Left kidney (tissue), 1 donor: ENCODE measurements at regions not wholly inside any gene's neighbourhood (a gene's known extent, or its start where the extent isn't known, plus 50 kb on each side); places are given as distances from the start of the nearest gene placed in this dataset.

Source experiments
- DNase-seq: peaks from one replicate; pipeline ENCODE4 v3.0.0-alpha.2; 2013

GRCh38 chrX:69305333-69306062 is 140.2 kb upstream of the PJA1 start:
- DNase-seq = no peak

- no peak for DNase-seq
These were observed 138.0 kb upstream of the PJA1 start for GRCh38 chrX:69303231-69303630.

- no peak for DNase-seq
These were observed 134.9 kb upstream of the PJA1 start for GRCh38 chrX:69299951-69300714.

GRCh38 chrX:69299285-69299684 is 134.0 kb upstream of the PJA1 start:
- no peak for DNase-seq

GRCh38 chrX:69298466-69299140 is 133.3 kb upstream of the PJA1 start:
- no peak for DNase-seq

- DNase-seq = no peak
These were observed 132.3 kb upstream of the PJA1 start for GRCh38 chrX:69297506-69297905.

GRCh38 chrX:69293776-69294601 is 128.7 kb upstream of the PJA1 start:
- DNase-seq = no peak

- DNase-seq = no peak
These were observed 125.9 kb upstream of the PJA1 start for GRCh38 chrX:69291116-69291515.

- DNase-seq = no peak
These were observed 125.0 kb upstream of the PJA1 start for GRCh38 chrX:69290292-69290691.

- DNase-seq = no peak
These were observed 124.5 kb upstream of the PJA1 start for GRCh38 chrX:69289793-69290123.

GRCh38 chrX:69289046-69289792 is 124.0 kb upstream of the PJA1 start:
- peak; percentile 47 for DNase-seq

- no peak for DNase-seq
These were observed 121.8 kb upstream of the PJA1 start for GRCh38 chrX:69287095-69287494.

- no peak for DNase-seq
These were observed 121.3 kb upstream of the PJA1 start for GRCh38 chrX:69286565-69286906.

GRCh38 chrX:69285881-69286564 is 120.8 kb upstream of the PJA1 start:
- DNase-seq = peak; percentile 75

GRCh38 chrX:69285401-69285877 is 120.2 kb upstream of the PJA1 start:
- DNase-seq = no peak

- DNase-seq = no peak
These were observed 119.2 kb upstream of the PJA1 start for GRCh38 chrX:69284491-69284890.

- no peak for DNase-seq
These were observed 117.8 kb upstream of the PJA1 start for GRCh38 chrX:69282893-69283690.

- peak; percentile 29 for DNase-seq
These were observed 115.7 kb upstream of the PJA1 start for GRCh38 chrX:69280933-69281332.

GRCh38 chrX:69279234-69279633 is 114.0 kb upstream of the PJA1 start:
- DNase-seq = no peak

GRCh38 chrX:69278031-69278687 is 112.9 kb upstream of the PJA1 start:
- no peak for DNase-seq
